HEK293T (cell line): ENCODE measurements at regions not wholly inside any gene's neighbourhood (a gene's known extent, or its start where the extent isn't known, plus 50 kb on each side); places are given as distances from the start of the nearest gene placed in this dataset.

Experiments used
- ARNT ChIP-seq: fragments of 450-650 bp; IDR thresholded peaks from 2 replicates; pipeline ENCODE4 v1.6.1; 2017; ENCODE audit warnings: mild to moderate bottlenecking
- ELF4 ChIP-seq: fragments of 450-650 bp; IDR thresholded peaks from 2 replicates; pipeline ENCODE4 v1.6.1; 2017; ENCODE audit warnings: antibody characterized with exemption
- FOXK2 ChIP-seq: fragments of 450-650 bp; IDR thresholded peaks from 2 replicates; pipeline ENCODE4 v1.6.1; 2016; ENCODE audit warnings: mild to moderate bottlenecking
- PKNOX1 ChIP-seq: fragments of 450-650 bp; IDR thresholded peaks from 2 replicates; pipeline ENCODE4 v1.6.1; 2016
- SP1 ChIP-seq: fragments of 450-650 bp; IDR thresholded peaks from 2 replicates; pipeline ENCODE4 v1.6.1; 2017

DNA sequence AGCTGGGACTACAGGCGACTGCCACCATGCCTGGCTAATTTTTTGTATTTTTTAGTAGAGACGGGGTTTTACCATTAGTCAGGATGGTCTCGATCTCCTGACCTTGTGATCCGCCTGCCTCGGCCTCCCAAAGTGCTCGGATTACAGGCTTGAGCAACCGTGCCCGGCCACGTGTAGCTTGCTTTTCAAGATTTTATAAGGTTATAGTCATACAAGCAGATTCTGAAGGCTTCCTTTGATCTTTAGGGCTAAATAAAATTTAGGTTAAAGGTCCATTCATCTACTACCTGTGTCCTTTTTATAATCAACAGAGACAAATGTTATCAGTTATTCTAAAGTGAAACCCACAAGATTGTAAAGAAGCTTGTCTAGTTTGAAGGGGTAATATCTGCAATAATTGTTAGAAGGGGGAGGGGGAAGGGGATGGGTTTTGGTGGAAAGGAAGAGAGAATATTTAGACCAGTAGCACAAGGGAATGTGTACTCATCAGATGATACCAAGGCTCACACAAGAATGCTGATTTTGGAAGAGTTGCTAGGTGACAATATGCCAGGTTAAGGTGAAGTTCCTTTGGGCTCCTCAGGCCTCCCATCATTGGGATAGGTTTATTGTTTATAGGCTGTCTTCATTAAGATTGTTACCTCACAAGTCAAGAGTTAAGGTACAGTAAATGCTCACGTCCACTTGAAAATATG, 284.7 kb downstream of the ALDH8A1 start:
- no peak for TF ChIP-seq FOXK2
- no peak for TF ChIP-seq PKNOX1
- TF ChIP-seq SP1, result no peak
- TF ChIP-seq ARNT, result no peak
- TF ChIP-seq ELF4, result no peak
